ELF-1 (cell line): ENCODE measurements at regions not wholly inside any gene's neighbourhood (a gene's known extent, or its start where the extent isn't known, plus 50 kb on each side); places are given as distances from the start of the nearest gene placed in this dataset.

ENCODE experiments used
- DNase-seq: peaks from one replicate; pipeline ENCODE4 v3.0.0-alpha.2; 2016; ENCODE audit warnings: low read depth, low spot score

GRCh38 chr10:36634916-36635315 is 490.5 kb upstream of the ANKRD30A start:
- no peak for DNase-seq

- no peak for DNase-seq
Measured at GRCh38 chr10:36630267-36630666, 495.1 kb upstream of the ANKRD30A start.

- no peak for DNase-seq
Measured at GRCh38 chr10:36629476-36629875, 495.9 kb upstream of the ANKRD30A start.

- DNase-seq, result no peak
Measured at GRCh38 chr10:36624551-36625100, 500.8 kb upstream of the ANKRD30A start.

- DNase-seq, result no peak
Measured at GRCh38 chr10:36621346-36621745, 504.1 kb upstream of the ANKRD30A start.

GRCh38 chr10:36612436-36612835 is 513.0 kb upstream of the ANKRD30A start:
- DNase-seq, result peak; percentile 17

GRCh38 chr10:36608866-36609265 is 516.5 kb upstream of the ANKRD30A start:
- no peak for DNase-seq

GRCh38 chr10:36608251-36608650 is 517.1 kb upstream of the ANKRD30A start:
- no peak for DNase-seq

- DNase-seq, result no peak
Measured at GRCh38 chr10:36606234-36606839, 519.1 kb upstream of the ANKRD30A start.

GRCh38 chr10:36604316-36604715 is 521.1 kb upstream of the ANKRD30A start:
- DNase-seq, result no peak

GRCh38 chr10:36603688-36604087 is 521.7 kb upstream of the ANKRD30A start:
- no peak for DNase-seq

GRCh38 chr10:36602374-36602773 is 523.0 kb upstream of the ANKRD30A start:
- no peak for DNase-seq

GRCh38 chr10:36597756-36598320 is 527.6 kb upstream of the ANKRD30A start:
- DNase-seq, result no peak

- DNase-seq, result no peak
Measured at GRCh38 chr10:36592964-36593363, 532.4 kb upstream of the ANKRD30A start.

- no peak for DNase-seq
Measured at GRCh38 chr10:36591436-36591835, 534.0 kb upstream of the ANKRD30A start.

GRCh38 chr10:36583690-36584089 is 541.7 kb upstream of the ANKRD30A start:
- no peak for DNase-seq

- no peak for DNase-seq
Measured at GRCh38 chr10:36581237-36581636, 544.2 kb upstream of the ANKRD30A start.

- no peak for DNase-seq
Measured at GRCh38 chr10:36578306-36578705, 547.1 kb upstream of the ANKRD30A start.

- no peak for DNase-seq
Measured at GRCh38 chr10:36577126-36577525, 548.3 kb upstream of the ANKRD30A start.

GRCh38 chr10:36574207-36574606 is 551.2 kb upstream of the ANKRD30A start:
- no peak for DNase-seq

- no peak for DNase-seq
Measured at GRCh38 chr10:36573246-36573645, 552.2 kb upstream of the ANKRD30A start.

- DNase-seq, result no peak
Measured at GRCh38 chr10:36564433-36564832, 561.0 kb upstream of the ANKRD30A start.
